GM19239 (cell line): ENCODE measurements at regions not wholly inside any gene's neighbourhood (a gene's known extent, or its start where the extent isn't known, plus 50 kb on each side); places are given as distances from the start of the nearest gene placed in this dataset.

ENCODE experiments used
- DNase-seq: peaks from one replicate; pipeline ENCODE4 v3.0.0; 2011; ENCODE audit warnings: low spot score; ENCODE audit not compliant: insufficient read length
- FAIRE-seq: peaks from 2 replicates; lab custom pipeline; 2011; peaks lifted over from hg19 to GRCh38; lab: Jason Lieb, UNC

DNA sequence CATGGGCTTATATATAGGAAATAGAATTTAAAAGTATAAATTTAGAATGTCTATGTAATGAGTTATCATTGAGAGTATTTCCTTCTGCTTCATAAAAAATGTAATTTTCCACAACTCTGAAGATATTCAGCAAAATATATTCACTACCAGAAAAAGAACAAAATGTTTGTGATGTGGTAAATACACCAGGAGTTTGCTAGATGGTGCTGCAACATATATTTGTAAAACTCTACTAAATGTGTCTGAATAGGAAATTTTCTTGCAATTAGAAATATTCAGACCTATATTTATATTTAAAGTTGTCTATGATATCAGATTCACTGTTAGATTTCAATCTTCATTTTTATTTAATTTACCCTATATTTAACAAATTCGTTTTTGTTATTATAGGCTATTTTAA lies 201.1 kb downstream of the PPP1R3A start:
- FAIRE-seq = no peak
- DNase-seq = no peak

DNA sequence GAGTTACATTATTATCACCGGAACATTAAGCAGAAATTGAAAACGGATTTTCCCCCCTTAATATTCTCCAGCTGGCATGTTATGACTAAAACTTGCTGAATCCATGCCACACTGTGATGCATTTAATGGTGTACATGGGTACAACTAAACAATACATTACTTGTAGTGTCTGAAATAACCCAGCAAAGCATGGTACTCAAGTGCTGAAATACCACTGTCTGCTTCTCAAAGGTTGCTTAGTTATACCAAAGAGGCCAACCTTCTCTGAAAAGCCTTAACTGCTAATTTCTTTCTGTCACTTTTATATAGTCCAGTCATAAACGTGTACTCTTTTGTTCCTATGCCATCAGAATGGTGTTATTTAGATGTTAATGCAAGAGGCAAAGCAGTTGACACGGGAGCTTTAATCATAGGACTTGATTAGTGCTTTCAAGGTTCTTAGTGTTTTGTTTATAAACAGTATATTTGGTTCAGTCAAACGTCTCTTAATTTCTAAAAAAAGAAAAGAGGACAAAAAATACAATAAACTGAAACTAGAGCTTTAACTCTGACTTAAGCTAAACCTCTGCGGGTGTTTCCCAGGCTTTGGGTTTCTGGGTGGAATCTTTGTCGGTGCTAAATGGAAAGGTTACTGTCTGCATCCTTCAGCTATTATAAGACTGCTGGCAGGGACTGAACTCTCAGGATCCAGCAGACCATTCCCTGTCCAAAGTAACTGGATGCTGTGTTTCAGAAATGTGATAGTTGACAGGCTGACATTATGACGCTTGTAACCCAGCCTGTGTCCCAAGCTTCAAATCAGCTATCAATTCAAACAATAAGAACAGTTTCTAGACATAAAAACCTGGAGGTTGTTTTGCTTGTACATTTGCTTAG lies 202.6 kb downstream of the PPP1R3A start:
- no peak for DNase-seq
- FAIRE-seq = no peak

DNA sequence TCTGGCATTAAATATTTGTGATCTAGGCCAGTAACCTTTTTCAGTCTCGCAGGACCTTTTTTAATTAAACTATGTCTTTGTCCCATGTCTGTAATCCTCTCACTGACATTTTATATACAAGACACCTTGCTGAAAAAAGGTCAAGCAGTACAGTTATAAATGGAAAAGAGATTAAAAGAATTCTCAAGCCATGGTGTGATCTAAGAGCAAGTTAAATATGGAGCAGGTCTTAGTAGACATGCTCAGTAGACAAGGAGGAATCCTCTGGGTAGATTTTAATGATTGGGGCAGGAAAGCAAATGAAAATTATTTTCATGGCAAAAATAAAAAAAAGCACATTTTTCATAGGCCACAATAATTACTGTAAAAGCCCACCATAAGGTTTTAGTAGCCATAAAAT lies 203.5 kb downstream of the PPP1R3A start:
- no peak for FAIRE-seq
- no peak for DNase-seq

DNA sequence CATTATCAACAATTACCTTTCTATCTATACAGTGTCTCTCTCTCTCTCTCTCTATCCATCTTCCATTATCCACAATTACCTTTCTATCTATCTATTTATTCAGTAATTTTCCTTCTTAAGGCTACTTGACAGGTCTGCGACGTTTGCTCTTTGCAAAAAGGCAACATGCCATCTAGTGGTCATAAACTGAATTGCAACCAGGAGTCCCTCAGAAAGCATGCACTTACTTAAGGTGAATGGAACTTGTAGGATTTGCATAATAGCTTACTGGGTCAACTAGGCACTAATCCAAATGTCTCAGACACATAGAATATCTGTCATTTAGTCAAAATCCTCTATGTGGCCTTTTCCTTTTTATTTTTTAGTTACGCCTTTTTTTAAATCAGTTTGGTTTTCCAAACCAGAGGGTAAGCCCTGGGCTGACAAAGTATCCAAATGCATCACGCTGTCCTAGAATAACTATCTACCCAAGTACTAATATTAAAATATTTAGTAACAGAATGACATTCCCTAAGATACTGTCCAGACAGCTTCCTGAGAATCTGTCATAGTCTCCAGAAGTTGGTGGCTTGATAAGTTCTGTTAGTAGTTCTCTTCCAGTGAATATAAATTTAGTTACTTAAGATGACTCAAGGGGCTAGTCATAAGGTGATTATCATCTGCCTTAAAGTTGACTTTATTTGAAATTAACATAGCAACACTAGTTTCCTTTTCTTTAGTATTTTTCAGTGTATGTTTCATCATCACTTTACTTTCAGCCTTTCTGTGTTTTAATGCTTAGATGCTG lies 208.3 kb downstream of the PPP1R3A start:
- DNase-seq (peak; percentile 31), FAIRE-seq (peak; percentile 96)

DNA sequence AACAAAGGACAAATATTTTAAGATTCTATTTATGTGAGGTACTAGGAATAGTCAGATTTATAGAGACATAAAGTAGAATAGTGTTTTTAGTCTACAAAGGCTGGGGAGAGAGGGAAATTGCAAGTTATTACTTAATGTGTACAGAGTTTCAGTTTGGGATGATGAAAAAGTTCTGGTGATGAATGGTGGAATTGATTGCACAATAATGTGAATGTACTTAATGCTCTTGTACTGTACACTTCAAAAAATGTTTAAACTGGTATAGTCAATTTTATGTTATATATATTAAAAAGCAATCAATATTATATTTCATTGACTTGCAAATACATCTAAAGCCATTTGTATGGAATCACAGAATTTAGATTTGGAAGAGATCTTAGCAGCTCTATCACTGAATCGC lies 213.4 kb downstream of the PPP1R3A start:
- no peak for DNase-seq
- FAIRE-seq = no peak

DNA sequence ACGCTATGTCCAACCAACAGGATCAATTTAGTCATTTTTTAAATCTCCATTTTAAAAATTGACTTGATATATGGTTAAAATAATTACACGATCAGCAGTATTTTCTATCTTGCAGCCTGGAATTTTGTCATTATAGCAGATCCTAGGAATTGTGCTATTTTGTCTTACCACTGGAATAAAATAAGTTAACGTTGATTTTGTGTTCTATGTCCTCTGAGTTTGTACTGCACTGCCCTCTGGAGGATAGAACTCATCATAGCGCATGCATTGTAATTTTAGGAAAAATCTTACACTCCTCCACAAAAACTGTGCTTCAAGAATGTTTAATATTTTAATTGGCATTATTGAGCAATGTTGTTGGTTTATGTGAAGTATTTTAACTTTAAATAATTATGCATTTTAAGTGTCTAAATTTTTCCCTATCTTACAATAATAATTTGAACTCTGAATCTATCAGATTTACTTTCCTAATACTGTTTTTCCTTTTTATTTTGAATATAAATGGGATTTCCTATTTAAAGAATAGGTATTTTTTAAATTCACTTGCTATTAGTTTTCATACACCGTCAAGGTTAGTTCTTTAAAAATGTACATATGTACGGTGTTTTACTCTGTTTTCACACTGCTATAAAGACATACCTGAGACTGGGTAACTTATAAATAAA lies 220.1 kb downstream of the PPP1R3A start:
- peak; percentile 14 for FAIRE-seq

DNA sequence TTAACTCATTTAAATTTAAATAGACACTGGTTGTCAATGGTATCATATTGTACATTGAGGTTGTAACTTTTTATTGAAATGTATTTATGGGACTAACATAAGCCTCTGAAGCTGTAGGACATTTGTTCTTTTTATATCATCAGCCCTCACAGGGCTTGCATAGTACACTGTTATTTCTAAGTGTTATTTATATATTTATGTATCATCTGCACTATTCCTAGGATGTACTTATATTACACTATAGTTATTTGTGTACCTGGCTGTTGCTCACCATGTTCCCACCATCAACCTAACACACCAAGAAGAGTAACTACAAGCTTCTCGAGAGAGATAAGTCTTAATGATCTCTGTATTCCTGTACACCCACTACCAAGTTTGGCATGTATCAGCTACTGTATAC lies 224.7 kb downstream of the PPP1R3A start:
- FAIRE-seq (no peak), DNase-seq (no peak)

More for the DNA sequence above, 220.1 kb downstream of the PPP1R3A start:
- no peak for DNase-seq

DNA sequence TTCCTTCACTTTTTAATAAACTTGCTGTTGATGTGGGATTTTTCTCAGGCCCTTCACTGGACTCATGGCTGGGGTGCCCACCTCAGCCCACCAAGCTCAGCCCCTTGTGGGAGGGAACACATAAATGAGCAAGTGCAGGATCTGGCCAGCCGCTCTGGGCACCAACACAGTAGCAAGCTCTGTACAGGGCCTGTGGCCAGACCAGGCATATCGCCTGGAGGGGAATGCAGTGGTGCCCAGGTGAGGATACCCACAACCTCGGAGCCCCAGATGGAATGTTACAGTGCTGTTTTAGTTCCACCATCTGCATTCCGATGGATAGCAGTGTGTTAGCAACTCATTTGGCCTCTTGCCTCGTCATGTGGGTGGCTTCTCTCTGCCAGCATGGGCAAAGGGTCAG lies 234.6 kb downstream of the PPP1R3A start:
- no peak for DNase-seq
- no peak for FAIRE-seq

DNA sequence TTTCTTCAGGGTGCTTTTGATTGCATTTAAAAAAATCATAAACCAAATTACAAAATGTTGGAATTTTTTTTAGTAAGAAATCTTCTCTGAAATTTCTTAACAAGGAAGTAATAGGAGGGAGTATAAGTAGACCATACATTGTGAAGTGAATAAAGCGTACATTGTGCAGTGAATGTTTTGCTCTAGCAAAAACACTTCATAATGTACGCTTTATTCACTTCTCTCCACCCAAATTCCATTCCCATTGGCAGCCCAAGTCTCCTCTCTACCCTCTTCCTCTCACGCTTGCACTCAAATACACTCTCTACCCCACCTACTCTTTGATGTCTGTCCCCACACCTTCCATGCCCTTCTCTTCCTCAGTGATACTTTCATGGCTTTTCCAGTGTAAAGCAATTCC lies 241.0 kb downstream of the PPP1R3A start:
- DNase-seq (no peak), FAIRE-seq (no peak)

DNA sequence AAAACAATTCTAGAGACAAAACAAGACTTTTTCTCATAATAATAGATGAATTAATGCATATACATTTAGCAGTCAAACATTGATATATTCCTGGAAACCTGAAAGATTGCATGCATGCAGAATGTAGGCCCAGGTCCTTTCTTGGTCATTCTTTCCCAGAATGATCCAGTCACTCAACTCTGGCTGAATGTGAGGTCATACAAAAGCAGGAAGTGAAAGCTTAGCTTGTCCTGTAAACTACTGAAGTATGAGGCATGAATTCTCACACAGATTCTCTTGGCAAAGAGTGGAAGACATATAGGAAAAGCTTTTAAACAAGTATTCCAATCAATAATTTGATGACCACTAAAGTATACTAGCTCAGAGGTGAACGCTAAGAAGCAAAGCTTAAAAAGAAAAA lies 253.9 kb downstream of the PPP1R3A start:
- DNase-seq (no peak), FAIRE-seq (no peak)

DNA sequence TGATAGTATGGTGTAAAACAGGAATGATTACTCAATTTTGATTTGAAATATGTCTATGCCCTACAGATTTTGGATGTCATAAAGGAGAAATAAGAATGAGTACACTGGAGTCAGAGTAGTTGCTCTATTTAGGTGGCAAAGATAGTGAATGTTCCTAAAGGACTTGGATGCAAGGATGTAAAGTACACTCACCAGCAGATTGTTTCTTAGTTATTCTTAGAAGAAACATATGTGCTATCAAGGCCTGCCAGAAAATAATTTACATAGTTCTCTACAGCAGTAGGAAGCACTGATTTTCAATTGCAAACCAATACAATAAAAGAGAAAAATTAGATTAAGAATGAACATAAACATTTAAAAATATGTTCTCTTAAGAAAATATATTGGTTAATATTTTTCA lies 259.4 kb downstream of the PPP1R3A start:
- DNase-seq (no peak), FAIRE-seq (no peak)

DNA sequence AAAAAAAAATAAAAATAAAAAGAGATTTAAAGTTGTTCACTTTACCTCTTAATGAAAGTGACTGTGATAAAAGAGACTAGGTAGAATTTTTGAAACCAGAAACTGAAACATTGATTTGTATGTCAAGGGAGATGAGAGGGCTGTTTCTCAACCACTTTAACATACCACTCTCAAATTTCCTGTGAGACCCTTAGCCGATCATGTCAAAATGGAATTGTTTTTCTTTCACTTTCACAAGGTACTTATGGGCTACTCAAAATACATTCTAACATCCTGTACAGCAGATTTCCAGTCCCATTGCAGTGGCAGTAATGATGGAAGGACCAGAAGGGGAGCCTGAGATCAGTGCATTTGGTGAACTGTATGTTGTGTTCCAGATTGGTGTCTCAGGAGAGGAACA lies 261.2 kb downstream of the PPP1R3A start:
- DNase-seq = no peak
- no peak for FAIRE-seq

DNA sequence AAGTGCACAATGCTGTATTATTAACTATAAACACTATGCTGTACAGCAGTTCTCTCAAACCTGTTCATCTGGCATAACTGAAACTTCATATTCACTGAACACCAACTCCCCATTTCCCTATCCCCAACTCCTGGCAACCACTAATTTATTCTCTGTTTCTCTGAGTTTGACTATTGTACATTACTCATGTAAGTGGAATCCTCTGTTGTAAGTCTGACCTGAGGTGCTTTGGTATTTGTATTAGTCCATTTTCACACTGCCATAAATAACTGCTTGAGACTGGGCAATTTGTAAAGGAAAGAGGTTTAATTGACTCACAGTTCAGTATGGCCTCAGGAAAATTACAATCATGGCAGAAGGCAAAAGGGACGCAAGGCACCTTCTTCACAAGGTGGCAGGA lies 266.3 kb downstream of the PPP1R3A start:
- no peak for FAIRE-seq

DNA sequence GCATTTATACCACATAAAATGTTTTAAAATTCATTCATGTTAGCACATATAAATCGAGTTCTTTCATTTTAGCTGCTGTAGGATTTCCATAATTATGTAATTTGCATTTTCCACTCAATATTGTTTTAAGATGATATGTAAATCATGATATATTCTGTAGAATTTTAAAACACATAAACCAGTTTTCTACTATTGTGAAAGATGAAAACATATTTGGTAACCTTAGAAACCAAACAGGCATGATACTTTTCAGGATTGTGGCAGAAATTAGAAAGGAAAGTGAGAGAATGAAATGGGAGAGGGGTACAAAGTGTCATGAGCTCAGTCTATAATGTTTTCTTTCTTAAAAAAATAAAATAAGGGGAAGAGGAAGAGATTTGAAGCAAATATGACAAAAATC lies 269.3 kb downstream of the PPP1R3A start:
- no peak for DNase-seq
- FAIRE-seq = no peak

More for the DNA sequence above, 266.3 kb downstream of the PPP1R3A start:
- no peak for DNase-seq

DNA sequence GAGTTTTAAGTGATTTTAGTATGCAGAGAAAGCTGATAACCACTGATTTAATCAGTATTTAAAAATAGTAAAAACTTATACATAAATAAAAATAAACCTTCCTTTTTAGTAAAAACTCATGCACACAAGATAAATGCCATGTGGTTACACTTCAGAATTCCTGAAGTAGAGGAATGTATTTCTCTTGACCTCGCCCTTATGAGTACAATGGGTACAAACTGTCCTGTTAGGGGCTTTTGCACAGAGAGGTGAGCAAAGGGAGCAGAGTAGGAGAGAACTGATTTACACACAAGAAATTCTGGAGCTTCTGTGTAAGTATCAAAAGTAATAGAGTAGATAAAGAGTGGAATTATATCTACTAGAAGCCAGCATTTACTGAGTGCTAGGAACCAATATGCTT lies 279.6 kb downstream of the PPP1R3A start:
- FAIRE-seq = no peak
- no peak for DNase-seq

DNA sequence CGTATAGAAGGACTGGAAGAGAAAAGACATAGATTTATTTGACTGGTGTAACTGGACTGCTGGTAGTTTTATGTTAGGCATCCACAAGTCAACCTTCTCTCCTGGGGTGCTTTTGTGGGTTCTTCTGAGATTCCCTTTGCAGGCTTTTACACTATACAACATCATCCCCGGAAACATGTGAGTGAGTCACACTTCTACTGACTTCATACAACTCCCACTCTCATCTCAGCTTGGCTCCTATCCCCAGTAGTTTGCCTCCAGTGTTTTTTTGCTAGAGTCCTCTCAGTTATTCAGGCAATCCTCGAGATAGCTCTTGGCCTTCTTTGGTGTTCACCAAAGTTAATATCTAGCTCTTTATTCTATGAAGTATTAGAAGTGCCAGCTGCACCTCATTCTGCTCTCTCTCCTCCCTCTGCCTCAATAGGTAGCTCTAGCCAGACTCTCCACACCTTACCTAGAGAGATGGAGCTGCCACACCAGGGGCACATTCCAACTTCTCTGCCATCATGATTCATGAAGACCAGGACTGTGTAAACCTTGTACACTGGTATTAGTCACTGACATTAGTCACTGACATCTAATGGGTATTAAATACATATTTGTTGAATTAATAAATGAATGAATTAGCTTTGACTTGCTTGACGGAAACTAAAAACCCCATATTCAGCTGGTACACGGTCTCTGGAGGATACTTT lies 281.9 kb downstream of the PPP1R3A start:
- no peak for DNase-seq
- FAIRE-seq = no peak

DNA sequence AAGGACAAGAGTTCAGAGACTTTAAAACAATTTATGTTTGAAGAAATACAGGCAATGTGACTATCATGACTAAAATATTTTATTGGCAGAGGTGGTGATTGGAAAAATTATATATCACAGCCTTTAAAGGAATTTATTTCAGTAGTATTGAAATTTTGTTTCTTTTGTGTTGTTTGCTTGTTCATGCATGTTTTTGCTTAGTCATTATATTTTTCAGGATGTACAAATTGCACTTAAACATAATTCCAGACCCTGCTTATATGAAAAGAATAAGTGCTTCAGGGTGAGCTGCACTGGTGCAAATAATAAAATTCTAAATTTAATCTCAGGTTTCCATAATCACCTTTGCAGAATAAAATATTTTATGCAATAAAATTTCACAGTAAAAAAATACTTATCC lies 283.3 kb downstream of the PPP1R3A start:
- no peak for FAIRE-seq
- no peak for DNase-seq

DNA sequence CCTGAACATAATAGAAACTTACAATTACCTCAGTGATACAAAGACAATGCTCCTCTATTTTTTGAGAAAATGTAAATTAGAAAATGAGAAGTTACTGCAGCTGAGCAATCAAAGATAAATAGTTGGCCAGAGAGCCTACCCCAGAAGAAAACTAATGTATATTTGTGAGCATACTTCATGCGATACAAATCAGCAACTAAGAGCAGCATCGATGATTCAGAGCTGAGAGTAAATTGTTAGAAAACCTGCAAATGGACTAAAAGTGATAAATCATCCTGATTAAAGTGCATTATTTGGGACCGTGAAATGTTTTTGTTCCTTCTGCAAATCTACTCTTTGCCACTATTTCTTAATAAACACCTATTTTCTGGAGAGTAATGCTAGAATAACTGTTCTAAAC lies 285.7 kb downstream of the PPP1R3A start:
- no peak for DNase-seq

DNA sequence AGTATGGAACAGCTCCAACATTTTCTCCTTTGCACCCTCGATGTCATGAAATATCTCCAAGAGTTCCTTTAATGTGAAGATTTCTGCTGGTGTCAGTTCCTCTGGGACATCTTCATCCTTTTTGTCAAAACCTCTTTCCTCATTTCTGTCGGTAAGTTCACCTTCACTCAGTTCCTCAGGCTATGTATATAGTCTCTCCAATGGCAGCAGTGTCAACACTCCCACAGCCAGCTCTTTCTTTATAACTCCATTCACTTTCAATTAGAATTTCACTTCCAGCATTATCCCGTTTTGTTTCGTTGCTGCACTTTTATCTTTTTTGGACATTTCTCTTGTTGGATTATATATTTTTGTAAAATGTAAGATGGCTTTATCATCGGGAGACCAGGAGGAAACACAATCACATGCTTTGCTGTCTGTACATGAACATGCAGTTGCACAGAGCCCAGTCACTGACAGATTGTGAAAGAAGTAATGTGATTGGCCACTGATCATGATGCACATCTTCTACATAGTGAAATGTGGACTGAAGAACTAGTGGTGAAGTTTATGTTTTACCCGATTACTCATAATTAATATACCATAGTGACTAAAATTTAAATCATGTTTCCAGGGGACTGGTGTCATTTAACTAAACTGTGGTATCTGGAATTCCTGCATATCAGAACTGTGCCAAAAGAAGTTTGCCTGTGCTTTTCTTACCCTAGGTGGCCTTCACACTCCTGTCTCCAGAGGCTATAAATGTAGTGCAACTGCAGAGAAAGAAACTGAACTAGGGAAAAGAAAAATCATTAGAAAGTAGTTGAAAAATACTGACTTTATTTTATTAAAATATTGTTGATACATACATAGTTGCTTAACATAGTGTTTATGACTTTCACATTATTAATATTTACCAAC lies 289.6 kb downstream of the PPP1R3A start:
- FAIRE-seq (no peak), DNase-seq (no peak)

More for the DNA sequence above, 285.7 kb downstream of the PPP1R3A start:
- FAIRE-seq = no peak
